ENCODE measurements at regions not wholly inside any gene's neighbourhood (a gene's known extent, or its start where the extent isn't known, plus 50 kb on each side); places are given as distances from the start of the nearest gene placed in this dataset.
A peak's percentile ranks its signal among the peaks of the same experiment; 100 is the strongest.
"Not testable (repeated sequence)": the region's sequence is repeated elsewhere in the genome, so short reads cannot be mapped to it uniquely, and the experiment has no call there.

DNA sequence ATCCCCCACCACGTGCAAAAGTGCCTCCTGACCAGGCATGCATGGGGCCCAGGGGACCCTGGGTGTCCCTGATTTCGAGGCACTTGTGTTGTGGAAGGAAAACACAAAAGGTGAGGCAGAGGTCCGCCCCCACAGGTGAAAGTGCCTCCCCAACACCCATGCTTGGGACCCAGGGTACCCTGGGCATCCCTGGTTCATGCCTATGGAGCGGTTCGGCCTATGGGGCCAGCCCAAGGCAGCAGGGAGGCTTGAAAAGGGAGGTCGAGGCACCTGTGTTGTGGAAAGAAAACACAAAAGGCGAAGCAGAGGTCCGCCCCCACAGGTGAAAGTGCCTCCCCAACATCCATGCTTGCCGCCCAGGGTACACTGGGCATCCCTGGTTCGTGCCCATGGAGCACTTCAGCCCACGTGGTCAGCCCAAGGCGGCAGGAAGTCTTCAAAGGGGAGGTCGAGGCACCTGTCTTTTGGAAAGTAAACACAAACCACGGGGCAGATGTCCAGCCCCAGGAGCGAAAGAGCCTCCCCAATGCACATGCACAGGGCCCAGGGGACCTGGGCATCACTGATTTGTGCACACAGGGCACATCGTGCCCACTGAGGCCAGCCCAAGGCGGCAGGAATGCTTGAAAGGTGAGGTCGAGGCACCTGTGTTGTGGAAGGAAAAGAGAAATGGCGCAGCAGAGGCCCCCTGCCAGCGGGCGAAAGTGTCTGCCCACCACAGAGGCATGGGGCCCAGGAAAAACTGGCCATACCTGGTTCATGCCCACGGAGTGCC lies 375.5 kb downstream of the ALG10 start:
- DNase-seq, result peak; percentile 1

DNA sequence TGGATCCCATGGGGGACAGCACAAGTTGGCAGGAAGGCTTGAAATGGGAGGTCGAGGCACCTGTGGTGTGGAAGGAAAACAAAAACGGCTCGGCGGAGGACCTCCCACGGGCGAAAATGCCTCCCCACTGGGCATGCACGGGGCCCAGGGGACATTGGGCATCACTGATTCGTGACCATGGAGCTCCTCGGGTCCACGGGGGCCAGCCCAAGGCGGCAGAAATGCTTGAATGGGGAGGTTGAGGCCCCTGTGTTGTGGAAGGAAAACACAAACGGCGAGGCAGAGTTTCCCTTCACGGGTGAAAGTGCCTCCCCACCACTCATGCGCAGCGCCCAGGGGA lies 376.0 kb downstream of the ALG10 start:
- DNase-seq, result no peak

DNA sequence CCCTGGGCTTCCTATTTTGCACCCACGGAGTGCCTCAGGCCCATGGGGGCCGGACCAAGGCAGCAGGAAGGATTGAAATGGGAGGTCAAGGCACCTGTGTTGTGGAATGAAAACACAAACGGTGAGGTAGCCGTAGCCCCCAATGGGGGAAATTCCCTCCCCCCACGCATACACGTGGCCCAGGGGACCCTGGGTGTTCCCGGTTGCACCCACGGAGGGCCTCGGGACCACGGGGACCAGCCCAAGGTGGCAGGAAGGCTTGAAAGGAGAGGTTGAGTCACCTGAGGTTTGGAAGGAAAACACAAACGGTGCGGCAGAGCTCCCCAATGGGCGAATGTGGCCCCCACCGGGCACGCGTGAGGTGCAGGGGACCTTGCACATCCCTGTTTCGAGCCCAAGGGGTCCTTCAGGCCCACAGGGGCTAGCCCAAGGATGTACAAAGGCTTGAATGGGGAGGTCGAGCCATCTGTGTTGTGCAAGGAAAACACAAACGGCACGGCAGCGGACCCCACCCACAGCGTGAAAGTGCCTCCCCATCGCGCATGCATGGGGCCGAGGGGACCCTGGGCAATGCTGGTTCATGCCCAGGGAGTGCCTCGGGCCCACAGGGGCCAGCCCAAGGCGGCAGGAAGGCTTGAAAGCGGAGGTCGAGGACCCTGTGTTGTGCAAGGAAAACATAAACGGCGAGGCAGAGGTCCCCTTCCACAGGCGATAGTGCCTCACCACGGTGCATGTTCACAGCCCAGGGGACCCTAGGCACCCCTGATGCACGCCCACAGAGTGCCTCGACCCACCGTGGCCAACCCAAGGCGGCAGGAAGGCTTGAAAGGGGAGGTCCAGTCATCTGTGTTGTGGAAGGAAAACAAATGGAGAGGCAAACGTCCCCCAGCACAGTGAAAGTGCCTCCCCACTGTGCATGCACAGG lies 376.7 kb downstream of the ALG10 start:
- DNase-seq, result peak; percentile 1

DNA sequence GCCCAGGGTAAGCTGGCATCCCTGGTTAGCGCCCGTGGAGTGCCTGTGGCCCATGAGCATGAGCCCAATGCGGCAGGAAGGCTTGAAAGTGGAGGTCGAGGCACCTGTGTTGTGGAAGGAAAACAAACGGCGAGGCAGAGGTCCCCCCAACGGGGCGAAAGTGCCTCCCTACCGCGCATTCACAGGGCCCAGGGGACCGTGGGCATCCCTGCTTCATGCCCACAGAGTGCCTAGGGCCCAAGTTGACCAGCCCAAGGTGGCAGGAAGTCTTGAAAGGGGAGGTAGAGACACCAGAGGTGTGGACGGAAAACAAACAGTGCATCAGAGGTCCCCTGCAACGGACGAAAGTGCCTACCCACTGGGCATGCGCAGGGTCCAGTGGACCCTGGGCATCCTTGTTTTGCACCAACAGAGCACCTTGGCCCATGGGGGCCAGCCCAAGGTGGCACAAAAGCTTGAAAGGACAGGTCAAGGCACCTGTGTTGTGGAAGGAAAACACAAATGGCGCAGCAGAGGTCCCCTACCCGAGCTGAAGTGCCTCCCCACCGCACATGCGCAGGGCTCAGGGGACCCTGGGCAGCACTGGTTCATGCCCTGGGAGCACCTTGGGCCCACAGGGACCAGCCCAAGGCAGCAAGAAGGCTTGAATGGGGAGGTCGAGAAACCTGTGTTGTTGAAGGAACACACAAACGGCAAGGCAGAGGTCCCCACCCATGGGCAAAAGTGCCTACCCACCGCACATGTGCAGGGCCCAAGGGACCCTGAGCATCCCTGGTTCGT lies 377.5 kb downstream of the ALG10 start:
- DNase-seq, result no peak

DNA sequence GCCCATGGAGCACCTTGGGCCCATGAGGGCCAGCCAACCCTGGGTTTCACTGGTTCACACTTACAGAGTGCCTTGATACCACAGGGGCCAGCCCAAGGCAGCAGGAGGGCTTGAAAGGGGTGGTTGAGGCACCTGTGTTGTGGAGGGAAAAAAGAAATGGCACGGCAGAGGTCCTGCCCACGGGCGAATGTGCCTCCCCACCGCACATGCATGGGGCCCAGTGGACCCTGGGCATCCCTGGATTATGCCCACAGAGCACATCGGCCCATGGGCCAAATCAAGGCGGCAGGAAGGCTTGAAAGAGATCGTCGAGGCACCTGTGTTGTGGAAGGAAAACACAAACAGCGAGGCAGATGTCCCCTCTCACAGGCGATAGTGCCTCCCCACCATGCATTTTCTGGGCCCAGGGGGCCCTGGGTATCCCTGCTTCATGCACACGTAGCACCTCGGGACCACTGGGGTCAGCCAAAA lies 378.1 kb downstream of the ALG10 start:
- peak; percentile 0 for DNase-seq

DNA sequence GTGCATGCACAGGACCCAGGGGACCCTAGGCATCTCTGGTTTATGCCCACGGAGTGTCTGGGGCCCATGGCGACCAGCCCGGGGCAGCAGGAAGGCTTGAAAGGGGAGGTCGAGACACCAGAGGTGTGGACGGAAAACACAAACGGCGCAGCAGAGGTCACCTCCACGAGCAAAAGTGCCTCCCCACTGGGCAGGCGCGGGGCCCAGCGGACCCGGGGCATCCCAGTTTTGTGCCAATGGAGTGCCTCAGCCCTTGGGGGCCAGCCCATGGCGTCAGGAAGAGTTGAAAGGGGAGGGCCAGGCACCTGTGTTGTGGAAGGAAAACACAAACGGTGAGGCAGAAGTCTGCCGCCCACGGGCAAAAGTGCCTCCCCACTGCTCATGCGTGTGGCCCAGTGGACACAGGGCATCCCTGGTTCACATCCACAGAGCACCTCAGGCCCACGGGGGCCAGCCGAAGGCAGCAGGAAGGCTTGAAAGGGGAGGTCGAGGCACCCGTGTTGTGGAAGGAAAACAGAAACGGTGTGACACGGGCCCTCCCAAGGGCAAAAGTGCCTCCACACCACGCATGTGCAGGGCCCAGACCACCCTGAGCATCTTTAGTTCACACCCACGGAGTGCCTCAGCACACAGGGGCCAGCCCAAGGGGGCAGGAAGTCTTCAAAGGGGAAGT lies 378.8 kb downstream of the ALG10 start:
- peak; percentile 0 for DNase-seq

DNA sequence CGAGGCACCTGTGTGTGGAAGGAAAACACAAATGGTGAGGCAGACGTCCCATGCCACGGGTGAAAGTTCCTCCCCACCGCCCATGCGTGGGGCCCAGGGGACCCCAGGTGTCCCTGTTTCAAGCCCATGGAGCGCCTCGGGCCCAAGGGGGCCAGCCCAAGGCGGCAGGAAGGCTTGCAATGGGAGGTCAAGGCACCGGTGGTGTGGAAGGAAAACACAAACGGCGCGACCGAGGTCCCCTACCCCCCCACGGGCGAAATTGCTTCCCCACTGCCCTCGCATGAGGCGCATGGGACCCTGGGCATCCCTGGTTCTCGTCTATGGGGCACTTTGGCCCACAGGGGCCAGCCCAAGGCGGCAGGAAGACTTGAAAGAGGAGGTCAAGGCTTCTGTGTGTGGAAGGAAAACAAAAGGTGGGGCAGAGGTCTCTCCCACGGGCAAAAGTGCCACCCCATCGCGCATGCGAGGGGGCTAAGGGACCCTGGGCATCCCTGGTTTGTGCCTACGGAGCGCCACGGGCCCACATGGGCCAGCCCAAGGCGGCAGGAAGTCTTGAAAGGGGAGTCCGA lies 379.4 kb downstream of the ALG10 start:
- peak; percentile 0 for DNase-seq

DNA sequence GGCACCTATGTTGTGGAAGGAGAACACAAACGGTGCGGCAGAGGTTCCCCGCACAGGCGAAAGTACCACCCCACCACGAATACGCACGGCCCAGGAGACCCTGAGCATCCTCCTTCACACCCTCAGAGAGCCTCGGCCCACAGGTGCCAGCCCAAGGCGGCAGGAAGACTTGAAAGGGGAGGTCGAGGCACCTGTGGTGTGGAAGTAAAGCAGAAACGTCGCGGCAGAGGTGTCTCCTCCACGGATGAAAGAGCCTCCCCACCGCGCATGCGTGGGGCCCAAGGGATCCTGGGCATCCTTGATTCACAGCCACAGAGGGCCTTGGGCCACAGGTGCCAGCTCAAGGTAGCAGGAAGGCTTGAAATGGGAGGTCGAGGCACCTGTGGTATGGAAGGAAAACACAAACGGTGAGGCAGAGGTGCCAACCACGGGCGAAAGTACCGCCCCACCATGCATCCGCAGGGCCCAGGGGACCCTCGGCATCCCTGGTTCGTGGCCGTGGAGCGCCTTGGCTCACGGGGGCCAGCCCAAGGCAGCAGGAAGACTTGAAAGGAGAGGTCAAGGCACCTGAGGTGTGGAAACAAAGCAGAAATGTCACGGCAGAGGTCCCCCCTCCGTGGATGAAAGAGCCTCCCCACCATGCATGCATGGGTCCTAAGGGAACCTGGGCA lies 380.1 kb downstream of the ALG10 start:
- DNase-seq, result no peak

DNA sequence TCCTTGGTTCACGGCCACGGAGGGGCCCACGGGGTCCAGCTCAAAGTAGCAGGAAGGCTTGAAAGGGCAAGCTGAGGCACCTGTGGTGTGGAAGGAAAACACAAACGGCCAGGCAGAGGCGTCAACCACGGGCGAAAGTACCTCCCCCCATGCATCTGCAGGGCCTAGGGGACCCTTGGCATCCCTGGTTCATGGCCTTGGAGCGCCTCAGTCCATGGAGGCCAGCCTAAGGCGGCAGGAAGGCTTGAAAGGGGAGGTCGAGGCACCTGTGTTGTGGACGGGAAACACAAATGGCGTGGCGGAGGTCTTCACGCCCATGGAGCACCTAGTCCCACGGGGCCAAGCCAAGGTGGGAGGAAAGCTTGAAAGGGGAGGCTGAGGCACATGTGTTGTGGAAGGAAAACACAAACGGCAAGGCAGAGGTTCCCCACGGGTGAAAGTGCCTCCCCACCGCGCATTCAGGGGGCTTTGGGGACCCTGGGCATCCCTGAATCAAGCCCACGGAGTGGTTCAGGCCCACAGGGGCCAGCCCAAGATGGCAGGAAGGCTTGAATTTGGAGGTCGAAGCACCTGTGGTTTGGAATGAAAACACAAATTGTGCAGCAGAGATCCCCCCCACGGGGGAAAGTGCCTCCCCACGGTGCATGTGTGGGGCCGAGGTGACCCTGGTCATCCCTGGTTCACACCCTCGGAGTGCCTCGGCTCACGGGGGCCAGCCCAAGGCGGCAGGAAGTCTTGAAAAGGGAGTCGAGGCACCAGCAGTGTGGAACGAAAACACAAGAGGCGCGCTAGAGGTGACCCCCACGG lies 380.8 kb downstream of the ALG10 start:
- peak; percentile 1 for DNase-seq

DNA sequence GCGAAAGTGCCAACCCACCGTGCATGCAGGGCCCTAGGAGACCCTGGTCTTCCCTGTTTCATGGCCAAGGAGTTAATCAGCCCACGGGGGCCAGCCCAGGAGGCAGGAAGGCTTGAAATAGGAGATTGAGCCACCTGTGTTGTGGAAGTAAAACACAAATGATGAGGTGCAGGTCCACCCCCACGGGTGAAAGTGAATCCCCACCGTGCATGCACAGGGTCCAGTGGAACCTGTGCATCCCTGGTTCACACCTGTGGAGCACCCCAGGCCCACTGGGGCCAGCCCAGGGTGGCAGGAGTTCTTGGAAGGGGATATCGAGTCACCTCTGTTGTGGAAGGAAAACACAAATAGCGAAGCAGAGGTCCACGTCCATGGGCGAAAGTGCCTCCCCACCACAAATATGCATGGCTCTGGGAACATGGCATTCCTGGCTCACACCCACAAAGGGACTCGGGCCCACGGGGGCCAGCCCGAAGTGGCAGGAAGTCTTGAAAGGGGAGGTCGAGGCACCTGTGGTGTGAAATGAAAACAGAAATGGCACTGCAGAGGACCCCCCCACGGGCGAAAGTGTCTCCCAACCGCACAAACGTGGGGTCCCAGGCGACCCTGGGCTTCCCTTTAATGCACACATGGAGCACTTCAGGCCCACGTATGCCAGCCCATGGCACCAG lies 381.5 kb downstream of the ALG10 start:
- no peak for DNase-seq

DNA sequence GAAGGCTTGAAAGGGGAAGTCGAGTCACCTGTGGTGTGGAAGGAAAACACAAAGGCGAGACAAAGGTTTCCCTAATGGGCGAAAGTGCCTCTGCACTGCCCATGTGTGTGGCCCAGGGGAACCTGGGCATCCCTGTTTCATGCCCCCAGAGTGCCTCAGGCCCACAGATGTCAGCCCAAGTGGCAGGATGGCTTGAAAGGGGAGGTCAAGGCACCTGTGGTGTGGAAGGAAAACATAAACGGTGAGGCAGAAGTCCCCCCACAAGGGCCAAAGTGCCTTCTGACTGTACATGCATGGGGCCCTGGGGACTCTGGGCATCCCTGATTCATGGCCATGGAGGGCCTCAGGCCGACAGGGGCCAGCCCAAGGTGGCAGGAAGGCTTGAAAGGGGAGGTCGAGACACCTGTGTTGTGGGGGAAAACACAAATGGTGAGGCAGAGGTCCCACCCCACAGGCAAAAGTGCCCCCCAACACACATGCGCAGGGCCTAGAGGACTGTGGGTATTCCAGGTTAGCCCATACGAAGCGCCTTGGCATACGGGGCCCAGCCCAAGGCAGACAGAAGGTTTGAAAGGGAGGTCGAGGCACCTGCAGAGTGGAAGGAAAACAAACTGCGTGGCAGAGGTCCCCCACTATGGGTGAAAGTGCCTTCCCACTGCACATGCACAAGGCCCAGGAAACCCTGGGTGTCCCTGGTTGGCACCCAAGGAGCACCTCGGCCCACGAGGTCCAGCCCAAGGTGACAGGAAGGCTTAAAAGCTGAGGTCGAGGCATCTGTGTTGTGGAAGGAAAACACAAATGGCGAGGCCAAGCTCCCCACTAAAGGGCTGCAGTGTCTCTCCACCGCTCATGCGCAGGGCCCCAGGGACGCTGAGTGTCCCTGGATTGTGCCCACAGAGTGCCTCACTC lies 382.3 kb downstream of the ALG10 start:
- DNase-seq, result no peak

DNA sequence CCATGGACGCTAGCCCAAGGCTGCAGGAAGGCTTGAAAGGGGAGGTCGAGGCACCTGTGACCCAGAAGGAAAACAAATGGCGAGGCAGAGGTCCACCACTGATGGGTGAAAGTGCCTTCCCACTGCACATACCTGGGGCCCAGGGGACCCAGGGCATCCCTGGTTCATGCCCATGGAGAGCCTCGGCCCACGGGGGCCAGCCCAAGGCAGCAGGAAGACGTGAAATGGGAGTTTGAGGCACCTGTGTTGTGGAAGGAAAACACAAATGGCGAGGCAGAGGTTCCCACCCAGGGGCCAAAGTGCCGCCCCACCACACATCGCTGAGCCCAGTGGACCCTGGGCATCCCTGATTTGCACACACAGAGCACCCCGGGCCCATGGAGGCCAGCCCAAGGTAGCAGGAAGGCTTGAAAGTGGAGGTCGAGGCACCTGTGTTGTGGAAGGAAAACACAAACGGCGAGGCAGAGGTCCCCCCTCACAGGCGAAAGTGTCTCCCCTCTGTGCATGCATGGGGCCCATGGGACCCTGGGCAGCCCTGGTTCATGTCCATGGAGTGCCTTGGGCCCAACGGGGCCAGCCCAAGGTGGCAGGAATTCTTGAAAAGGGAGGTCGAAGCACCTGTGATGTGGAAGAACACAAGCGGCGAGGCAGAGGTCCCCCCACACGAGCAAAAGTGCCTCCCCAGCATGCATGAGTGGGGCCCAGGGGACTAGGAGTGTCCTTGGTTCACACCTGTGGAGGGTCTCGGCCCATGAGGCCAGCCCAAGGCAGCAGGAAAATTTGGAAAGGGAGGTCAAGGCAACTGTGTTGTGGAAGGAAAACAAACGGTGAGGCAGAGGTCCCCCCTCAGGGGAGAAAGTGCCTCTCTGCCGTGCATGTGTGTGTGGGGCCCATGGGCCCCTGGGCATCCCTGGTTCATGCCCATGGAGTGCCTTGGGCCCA lies 383.3 kb downstream of the ALG10 start:
- DNase-seq, result no peak

DNA sequence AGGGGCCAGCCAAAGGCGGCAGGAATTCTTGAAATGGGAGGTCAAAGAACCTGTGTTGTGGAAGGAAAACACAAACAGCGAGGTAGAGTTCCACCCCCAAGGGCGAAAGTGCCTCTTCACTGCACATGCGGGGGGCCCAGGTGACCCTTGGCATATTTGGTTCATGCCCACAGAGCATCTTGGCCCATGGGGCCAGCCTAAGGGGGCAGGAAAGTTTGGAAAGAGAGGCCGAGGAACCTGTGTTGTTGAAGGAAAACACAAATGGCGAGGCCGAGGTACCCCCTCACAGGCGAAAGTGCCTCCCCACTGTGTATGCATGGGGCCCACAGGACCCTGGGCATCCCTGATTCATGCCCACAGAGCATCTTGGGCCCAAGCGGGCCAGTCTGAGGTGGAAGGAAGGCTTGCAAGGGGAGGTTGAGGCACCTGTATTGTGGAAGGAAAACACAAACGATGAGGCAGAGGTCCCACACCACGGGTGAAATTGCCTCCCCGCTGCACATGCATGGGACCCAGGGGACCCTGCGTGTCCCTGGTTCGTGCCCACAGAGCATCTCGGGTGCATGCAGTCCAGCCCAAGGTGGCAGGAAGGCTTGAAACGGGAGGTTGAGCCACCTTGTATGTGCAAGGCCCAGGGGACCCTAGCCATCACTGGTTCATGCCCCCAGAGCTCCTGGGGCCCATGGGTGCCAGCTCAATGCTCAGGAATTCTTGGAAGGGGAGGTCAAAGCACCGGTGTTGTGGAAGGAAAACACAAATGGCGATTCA lies 384.1 kb downstream of the ALG10 start:
- no peak for DNase-seq

DNA sequence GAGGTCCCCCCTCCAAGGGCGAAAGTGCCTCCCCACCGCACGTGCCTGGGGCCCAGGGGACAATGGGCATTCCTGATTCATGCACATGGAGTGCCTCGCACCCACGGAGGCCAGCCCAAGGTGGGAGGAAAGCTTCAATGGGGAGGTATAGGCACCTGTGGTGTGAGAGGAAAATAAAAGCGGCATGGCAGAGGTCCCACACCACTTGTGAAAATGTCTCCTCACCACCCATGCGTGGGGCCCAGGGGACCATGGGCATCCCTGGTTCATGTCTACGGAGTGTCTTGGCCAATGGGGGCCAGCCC lies 384.7 kb downstream of the ALG10 start:
- DNase-seq, result no peak

DNA sequence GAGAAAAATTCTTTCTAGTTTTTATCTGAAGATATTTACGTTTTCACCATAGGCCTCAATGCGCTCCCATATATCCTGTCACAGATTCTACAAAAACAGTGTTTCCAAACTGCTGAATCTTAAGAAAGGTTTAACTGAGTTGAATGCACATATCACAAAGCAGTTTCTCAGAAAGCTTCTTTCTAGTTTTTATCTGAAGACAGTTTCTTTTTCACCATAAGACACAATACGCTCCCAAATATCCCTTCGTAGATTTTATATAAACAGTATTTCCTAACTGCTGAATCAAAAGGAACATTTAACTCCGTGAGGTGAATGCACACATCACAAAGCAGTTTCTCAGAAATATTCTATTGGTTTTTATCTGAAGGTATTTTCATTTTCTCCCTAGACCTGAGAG lies 385.5 kb downstream of the ALG10 start:
- no peak for DNase-seq

DNA sequence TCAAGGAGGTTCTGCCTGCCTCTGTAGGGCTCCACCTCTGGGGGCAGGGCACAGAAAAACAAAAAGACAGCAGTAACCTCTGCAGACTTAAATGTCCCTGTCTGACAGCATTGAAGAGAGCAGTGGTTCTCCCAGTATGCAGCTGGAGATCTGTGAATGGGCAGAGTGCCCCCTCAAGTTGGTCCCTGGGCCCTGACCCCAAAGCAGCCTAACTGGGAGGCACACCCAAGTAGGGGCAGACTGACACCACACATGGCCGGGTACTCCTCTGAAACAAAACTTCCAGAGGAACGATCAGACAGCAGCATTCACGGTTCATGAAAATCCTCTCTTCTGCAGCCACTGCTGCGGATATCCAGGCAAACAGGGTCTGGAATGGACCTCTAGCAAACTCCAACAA lies 409.2 kb downstream of the ALG10 start:
- DNase-seq, result not testable (repeated sequence)
